Tibial nerve (tissue), 4 donors: ENCODE measurements at regions not wholly inside any gene's neighbourhood (a gene's known extent, or its start where the extent isn't known, plus 50 kb on each side); places are given as distances from the start of the nearest gene placed in this dataset.

ENCODE experiments used
- DNase-seq, 2 donors: peaks; one replicate each; pipeline ENCODE4 v3.0.0-alpha.2; 2019; ENCODE audit warnings: low spot score in 2 of 2
- H3K27ac ChIP-seq, 4 donors: fragments of 200-600 bp; sonication (generic) in 3 of 4; one replicate each; pipeline ENCODE4 v1.5.1; 2017 to 2019; ENCODE audit warnings: mild to moderate bottlenecking in 1 of 4
- H3K27me3 ChIP-seq, 2 donors: fragments of 200-600 bp; sonication (generic) in 1 of 2; one replicate each; pipeline versions ENCODE4 v1.5.1 to v1.6.0; 2017 to 2019
- H3K36me3 ChIP-seq, 3 donors: fragments of 200-600 bp; sonication (generic); one replicate each; pipeline ENCODE4 v1.5.1; 2018 to 2019
- H3K4me1 ChIP-seq, 4 donors: fragments of 200-600 bp; sonication (generic) in 3 of 4; one replicate each; pipeline ENCODE4 v1.5.1; 2017 to 2019
- H3K4me3 ChIP-seq, 4 donors: fragments of 200-600 bp; sonication (generic) in 3 of 4; one replicate each; pipeline ENCODE4 v1.5.1; 2017 to 2019; ENCODE audit warnings: mild to moderate bottlenecking in 1 of 4, moderate library complexity in 1 of 4
- H3K9me3 ChIP-seq, 4 donors: fragments of 200-600 bp; sonication (generic) in 3 of 4; one replicate each; pipeline ENCODE4 v1.5.1; 2017 to 2019
- EP300 ChIP-seq, 2 donors: sonication (generic); formaldehyde crosslinking; IDR thresholded peaks; one replicate each; pipeline ENCODE4 v1.6.1; 2017; ENCODE audit warnings: antibody characterized with exemption in 2 of 2, mild to moderate bottlenecking in 1 of 2
- POLR2A ChIP-seq, 2 donors: fragments of 450-650 bp; IDR thresholded peaks; one replicate each; pipeline ENCODE4 v1.6.1; 2017; ENCODE audit warnings: antibody characterized with exemption in 2 of 2, mild to moderate bottlenecking in 2 of 2, moderate library complexity in 2 of 2
- WGBS, 2 donors: methylation state at CpG; one replicate each; pipeline ENCODE4 v1.1.5; 2018; 5-methylcytosine and 5-hydroxymethylcytosine counted together
- TF ChIP-seq, protein P1 (sequence below), 5 experiments: fragments of 200-600 bp in 3 of 5; fragments of 450-650 bp in 2 of 5; sonication (generic) in 3 of 5; IDR thresholded peaks; one replicate each; pipeline ENCODE4 v1.5.1; 2016 to 2019; ENCODE audit warnings: antibody characterized with exemption in 5 of 5, mild to moderate bottlenecking in 3 of 5, moderate library complexity in 2 of 5

DNA sequence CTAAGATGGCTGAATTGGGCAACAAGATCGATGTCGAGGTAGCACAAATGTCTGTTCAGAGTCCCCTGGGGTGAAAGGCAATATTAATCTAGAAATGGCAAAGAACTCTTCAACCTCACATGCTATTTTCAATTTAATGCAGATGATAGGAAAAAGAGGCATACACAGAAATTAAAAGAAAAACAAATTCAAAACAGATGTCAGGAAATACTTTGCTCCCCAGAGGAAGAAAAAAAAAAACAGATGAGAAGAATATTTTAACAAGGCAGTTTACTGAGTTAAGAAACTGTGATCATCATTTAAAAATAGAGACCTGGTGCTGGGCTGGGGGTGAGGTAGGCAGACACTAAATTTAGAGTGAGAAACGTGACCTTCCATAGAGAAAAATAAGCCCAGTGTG, 421.9 kb upstream of the ARGLU1 start:
- 56 to 60% methylated on average over 3 of the region's 3 CpGs for WGBS, 2 donors
- no peaks in the 10 kb centered on the region for H3K36me3 ChIP-seq
- H3K9me3 ChIP-seq: no peaks in the 10 kb centered on the region
- no peaks in the 10 kb centered on the region for H3K27me3 ChIP-seq
- no peak overlapping the region for H3K27ac ChIP-seq
- no peak for DNase-seq
- no peaks in the 10 kb centered on the region for H3K4me1 ChIP-seq
- no peak for TF ChIP-seq POLR2A (IDR thresholded peaks at IDR 0.05)
- TF ChIP-seq EP300 (IDR thresholded peaks at IDR 0.05): no peak
- TF ChIP-seq, protein P1, sequence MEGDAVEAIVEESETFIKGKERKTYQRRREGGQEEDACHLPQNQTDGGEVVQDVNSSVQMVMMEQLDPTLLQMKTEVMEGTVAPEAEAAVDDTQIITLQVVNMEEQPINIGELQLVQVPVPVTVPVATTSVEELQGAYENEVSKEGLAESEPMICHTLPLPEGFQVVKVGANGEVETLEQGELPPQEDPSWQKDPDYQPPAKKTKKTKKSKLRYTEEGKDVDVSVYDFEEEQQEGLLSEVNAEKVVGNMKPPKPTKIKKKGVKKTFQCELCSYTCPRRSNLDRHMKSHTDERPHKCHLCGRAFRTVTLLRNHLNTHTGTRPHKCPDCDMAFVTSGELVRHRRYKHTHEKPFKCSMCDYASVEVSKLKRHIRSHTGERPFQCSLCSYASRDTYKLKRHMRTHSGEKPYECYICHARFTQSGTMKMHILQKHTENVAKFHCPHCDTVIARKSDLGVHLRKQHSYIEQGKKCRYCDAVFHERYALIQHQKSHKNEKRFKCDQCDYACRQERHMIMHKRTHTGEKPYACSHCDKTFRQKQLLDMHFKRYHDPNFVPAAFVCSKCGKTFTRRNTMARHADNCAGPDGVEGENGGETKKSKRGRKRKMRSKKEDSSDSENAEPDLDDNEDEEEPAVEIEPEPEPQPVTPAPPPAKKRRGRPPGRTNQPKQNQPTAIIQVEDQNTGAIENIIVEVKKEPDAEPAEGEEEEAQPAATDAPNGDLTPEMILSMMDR (IDR thresholded peaks at IDR 0.05): no peak
- no peak overlapping the region for H3K4me3 ChIP-seq

DNA sequence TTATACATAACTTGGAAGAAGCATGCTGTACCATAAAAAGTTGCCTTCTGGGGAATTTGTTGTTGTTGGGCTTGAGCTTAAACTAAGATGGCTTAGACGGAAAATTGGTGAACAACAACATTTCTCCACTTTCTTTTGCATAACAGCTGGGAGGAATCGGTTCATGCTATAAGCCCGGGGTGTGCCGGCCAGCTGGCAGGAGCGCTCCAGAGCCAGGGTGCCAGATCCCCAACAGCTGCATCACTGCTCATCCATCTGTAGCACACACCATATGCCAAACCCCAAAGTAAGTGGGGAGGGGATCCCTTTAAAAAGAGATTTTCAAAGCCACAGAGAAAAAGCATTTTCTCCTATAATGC, 419.5 kb upstream of the ARGLU1 start:
- H3K36me3 ChIP-seq: no peaks in the 10 kb centered on the region
- TF ChIP-seq, protein P1 (IDR thresholded peaks at IDR 0.05): no peak
- TF ChIP-seq POLR2A (IDR thresholded peaks at IDR 0.05) (no peak), EP300 (IDR thresholded peaks at IDR 0.05) (no peak)
- no peak overlapping the region for H3K4me3 ChIP-seq
- no peaks in the 10 kb centered on the region for H3K9me3 ChIP-seq
- DNase-seq: no peak
- H3K27ac ChIP-seq: no peak overlapping the region
- H3K27me3 ChIP-seq: no peaks in the 10 kb centered on the region
- 71 to 73% methylated on average over 5 of the region's 5 CpGs for WGBS, 2 donors
- no peaks in the 10 kb centered on the region for H3K4me1 ChIP-seq

DNA sequence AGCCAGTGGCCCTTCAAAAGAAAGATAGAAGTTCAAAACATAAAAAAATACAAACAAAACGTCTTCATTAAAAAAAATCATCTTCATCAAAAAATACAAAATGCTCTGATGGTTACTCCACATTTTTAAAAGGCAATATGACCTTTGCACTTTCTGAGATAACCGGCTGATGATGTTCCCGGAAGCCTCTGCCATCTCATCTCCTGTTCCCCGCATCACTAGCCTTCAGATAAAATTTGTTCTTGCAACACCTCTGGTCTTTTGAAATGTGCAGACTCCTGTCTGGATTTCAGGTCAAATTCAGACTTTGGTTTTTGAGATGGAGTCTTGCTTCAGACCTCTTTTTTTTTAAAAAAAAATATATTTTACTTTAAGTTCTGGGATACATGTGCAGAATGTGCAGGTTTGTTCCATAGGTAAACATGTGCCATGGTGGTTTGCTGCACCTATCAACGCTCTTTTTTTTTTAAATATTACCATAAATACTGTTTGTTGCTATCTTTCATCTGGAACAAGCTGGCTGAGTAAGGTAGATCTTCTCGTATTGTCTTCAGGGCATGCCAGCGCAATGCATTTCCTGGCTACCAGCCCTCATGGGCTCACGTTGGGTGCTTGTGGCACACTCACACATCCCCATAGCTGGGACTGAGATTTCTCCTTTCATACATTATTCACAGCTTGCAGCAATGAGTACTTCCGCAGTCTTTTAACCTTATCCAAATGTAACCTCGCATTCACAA, 418.9 kb upstream of the ARGLU1 start:
- TF ChIP-seq POLR2A (IDR thresholded peaks at IDR 0.05) (no peak), EP300 (IDR thresholded peaks at IDR 0.05) (no peak)
- TF ChIP-seq, protein P1 (IDR thresholded peaks at IDR 0.05): no peak
- 81 to 86% methylated on average over 10 of the region's 10 CpGs for WGBS, 2 donors

DNA sequence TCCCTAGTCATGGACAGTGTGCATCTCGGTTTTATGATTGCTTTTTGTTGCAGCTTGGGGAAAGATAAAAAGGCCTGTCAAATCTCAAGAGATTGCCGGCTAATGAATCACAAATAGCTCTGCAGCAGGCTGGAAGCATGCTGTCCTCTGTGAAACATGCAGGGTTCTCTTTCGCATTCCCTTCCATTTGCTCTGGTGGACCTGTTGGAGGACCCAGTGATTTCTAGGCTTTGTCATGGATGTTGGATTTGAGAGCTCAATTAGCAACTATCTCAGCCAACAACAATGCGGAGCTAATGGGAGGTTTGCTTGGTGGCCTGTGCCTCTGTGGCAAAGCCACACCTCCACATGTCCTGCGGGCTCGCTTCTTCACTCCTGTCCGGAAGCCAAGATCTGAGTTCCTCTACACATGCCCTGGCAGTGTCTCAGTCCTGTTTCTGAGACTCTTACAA, 418.1 kb upstream of the ARGLU1 start:
- 69 to 72% methylated on average over 7 of the region's 7 CpGs for WGBS, 2 donors

More for the DNA sequence above, 418.9 kb upstream of the ARGLU1 start:
- H3K36me3 ChIP-seq: no peaks in the 10 kb centered on the region
- no peak for DNase-seq
- no peaks in the 10 kb centered on the region for H3K4me1 ChIP-seq
- no peaks in the 10 kb centered on the region for H3K27me3 ChIP-seq
- no peak overlapping the region for H3K4me3 ChIP-seq
- H3K9me3 ChIP-seq: no peaks in the 10 kb centered on the region
- H3K27ac ChIP-seq: no peak overlapping the region

DNA sequence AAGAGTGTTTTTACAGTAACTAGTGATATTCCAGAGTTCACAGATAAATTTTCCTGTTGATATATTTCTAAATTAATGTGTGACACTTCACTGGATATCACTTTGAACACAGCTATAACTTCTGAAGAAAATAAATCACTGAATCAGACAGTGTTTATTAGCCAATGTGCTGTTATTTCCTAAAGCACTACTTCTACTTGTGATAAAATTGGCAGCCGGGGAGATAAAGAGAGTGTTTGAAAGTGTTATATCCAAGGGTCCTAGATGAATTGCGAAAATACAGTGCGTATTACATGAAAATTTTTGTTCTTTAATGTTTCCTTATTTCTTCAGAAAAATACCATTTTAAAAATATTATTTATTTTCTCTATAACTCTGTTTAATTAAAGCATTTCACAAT, 417.5 kb upstream of the ARGLU1 start:
- no peak for TF ChIP-seq EP300 (IDR thresholded peaks at IDR 0.05)
- no peak for TF ChIP-seq POLR2A (IDR thresholded peaks at IDR 0.05)
- TF ChIP-seq, protein P1 (IDR thresholded peaks at IDR 0.05): no peak
- H3K36me3 ChIP-seq: no peaks in the 10 kb centered on the region
- 93 to 94% methylated on average over 3 of the region's 3 CpGs for WGBS, 2 donors
- no peaks in the 10 kb centered on the region for H3K9me3 ChIP-seq
- no peaks in the 10 kb centered on the region for H3K27me3 ChIP-seq
- no peak overlapping the region for H3K4me3 ChIP-seq
- no peak overlapping the region for H3K27ac ChIP-seq
- DNase-seq: no peak
- H3K4me1 ChIP-seq: no peaks in the 10 kb centered on the region

More for the DNA sequence above, 418.1 kb upstream of the ARGLU1 start:
- no peaks in the 10 kb centered on the region for H3K9me3 ChIP-seq
- H3K27ac ChIP-seq: no peak overlapping the region
- DNase-seq: no peak
- H3K27me3 ChIP-seq: no peaks in the 10 kb centered on the region
- no peaks in the 10 kb centered on the region for H3K36me3 ChIP-seq
- TF ChIP-seq, protein P1 (IDR thresholded peaks at IDR 0.05): no peak
- TF ChIP-seq EP300 (IDR thresholded peaks at IDR 0.05) (no peak), POLR2A (IDR thresholded peaks at IDR 0.05) (no peak)
- H3K4me3 ChIP-seq: no peak overlapping the region
- no peaks in the 10 kb centered on the region for H3K4me1 ChIP-seq
